ENCODE measurements at regions not wholly inside any gene's neighbourhood (a gene's known extent, or its start where the extent isn't known, plus 50 kb on each side); places are given as distances from the start of the nearest gene placed in this dataset.

GRCh38 chr2:217006217-217006616, 146.4 kb upstream of the TNP1 start (continued):
- no peak for TF ChIP-seq IRF5 (IDR thresholded peaks at IDR 0.05; ENCODE audit: borderline replicate concordance)
- no peak for TF ChIP-seq PKNOX1 (IDR thresholded peaks at IDR 0.05)
- TF ChIP-seq EED (IDR thresholded peaks at IDR 0.05; ENCODE audit: low read depth) = no peak
- no peak for TF ChIP-seq ZBTB40 (IDR thresholded peaks at IDR 0.05; ENCODE audit: borderline replicate concordance)
- TF ChIP-seq TAF1 (IDR thresholded peaks at IDR 0.05; ENCODE audit: borderline replicate concordance, low read depth, low read length) = no peak

- H3K9me3 ChIP-seq (replicated peaks; ENCODE audit: control insufficient read depth, insufficient read depth, low read length) = no peaks in the 10 kb centered on the region; the same call in 2 of the 3 replicates
- ATAC-seq (no peak), DNase-seq (ENCODE audit: low read depth, low spot score) (no peak), FAIRE-seq (no peak)
- intact Hi-C loops (cut with micrococcal nuclease; ENCODE audit: unreplicated experiment) (loop anchor here (5.0 kb wide), 1 partner anchor 508 kb away; no protein-coding TSS in a partner anchor), in situ Hi-C loops (cut with MboI) (no loop called here)
- no peaks in the 10 kb centered on the region for H4K20me1 ChIP-seq (ENCODE audit: control insufficient read depth, insufficient read depth)
- no peak overlapping the region for H3K9ac ChIP-seq (ENCODE audit: control insufficient read depth, insufficient read depth, low read length)
- H2AFZ ChIP-seq (ENCODE audit: control insufficient read depth, low read depth, low read length) = no peak overlapping the region
- H3K4me3 ChIP-seq = no peak overlapping the region
- no TSS peak for BruUV-seq (replicated peaks)
- no peaks in the 10 kb centered on the region for H3K79me2 ChIP-seq (ENCODE audit: control insufficient read depth, insufficient read depth, low read length)
- ChIA-PET SMC1A (ENCODE audit: uncharacterized antibody, unreplicated experiment) (no interaction called here), POLR2A (no interaction called here), CTCF (interaction anchor here (0.6 to 0.7 kb wide), 2 partner anchors 294 to 764 kb away, joined by 3 read pairs; no protein-coding TSS in a partner anchor), RAD21 (ENCODE audit: unreplicated experiment) (no interaction called here)
- H3K4me2 ChIP-seq (ENCODE audit: control insufficient read depth, insufficient read depth) = no peak overlapping the region
- H3K27me3 ChIP-seq (replicated peaks in 1 of 2; ENCODE audit: control insufficient read depth in 2 of 2, insufficient read depth in 2 of 2, low read length in 1 of 2) = no peaks in the 10 kb centered on the region
- no peak overlapping the region for H3K27ac ChIP-seq (ENCODE audit: control insufficient read depth, insufficient read depth)
- WGBS (ENCODE audit: insufficient coverage, insufficient replicate concordance, low lambda C conversion rate, missing lambda C conversion rate) = 0% methylated on average over 3 of the region's 3 CpGs
- no peaks in the 10 kb centered on the region for H3K4me1 ChIP-seq (ENCODE audit: control insufficient read depth, insufficient read depth, low read length)
- H3K36me3 ChIP-seq (ENCODE audit: control insufficient read depth in 2 of 2, insufficient read depth in 2 of 2, low read length in 1 of 2) = no peaks in the 10 kb centered on the region
- TF ChIP-seq HSF1 (IDR thresholded peaks at IDR 0.05; ENCODE audit: low read depth, low read length) (no peak), SPI1 (IDR thresholded peaks at IDR 0.05; ENCODE audit: borderline replicate concordance, insufficient read depth, low read depth, low read length) (no peak), ZNF592 (IDR thresholded peaks at IDR 0.05) (no peak)
Observed at GRCh38 chr2:217004656-217005055, 144.8 kb upstream of the TNP1 start.

Measured in GM12878 (cell line).